GM12872 (cell line): ENCODE measurements at regions not wholly inside any gene's neighbourhood (a gene's known extent, or its start where the extent isn't known, plus 50 kb on each side); places are given as distances from the start of the nearest gene placed in this dataset.

Experiments
- TF ChIP-seq, protein P1 (sequence below): IDR thresholded peaks from 3 replicates; pipeline ENCODE4 v1.5.1; 2011; ENCODE audit warnings: low read depth, mild to moderate bottlenecking, low read length, moderate library complexity; ENCODE audit not compliant: insufficient read depth

DNA sequence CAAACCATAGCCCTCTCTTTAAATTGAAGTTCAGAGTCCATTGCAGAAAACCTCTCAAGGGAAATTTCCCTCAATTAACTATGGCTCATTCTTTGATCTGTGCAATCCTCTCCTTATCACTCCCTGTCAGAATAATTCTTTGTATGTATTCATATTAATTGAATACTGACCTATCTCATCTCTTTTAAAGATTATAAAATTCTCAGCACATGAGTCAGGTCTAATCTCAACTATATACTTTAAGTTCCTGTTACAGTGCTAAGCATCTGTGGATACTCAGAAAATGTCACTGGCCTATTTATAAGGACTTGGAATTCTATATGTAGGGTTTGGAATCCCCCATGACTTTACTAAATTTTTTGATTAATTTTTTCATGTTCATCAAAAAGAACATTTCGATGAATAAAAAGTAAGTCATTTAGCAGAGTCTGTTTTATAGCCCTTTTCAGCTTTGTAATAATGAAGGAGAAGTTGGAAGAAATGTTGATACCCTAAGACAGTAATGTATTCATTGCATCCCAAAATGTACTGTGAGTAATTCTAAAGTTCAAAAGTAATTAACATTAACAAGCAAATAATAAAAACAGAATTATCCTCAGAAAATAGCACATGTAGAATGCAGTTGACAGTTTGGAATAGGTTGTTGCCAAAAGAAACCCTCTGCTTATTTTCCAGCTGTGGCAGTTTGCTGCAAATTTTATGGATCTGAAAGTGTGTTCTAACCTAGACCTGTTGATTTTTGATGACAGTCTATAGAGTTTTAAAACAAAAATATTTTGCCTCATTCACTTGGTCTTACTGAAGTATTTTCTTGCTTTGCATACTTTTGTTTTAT is 503.4 kb upstream of the CBLB start:
- TF ChIP-seq, protein P1, sequence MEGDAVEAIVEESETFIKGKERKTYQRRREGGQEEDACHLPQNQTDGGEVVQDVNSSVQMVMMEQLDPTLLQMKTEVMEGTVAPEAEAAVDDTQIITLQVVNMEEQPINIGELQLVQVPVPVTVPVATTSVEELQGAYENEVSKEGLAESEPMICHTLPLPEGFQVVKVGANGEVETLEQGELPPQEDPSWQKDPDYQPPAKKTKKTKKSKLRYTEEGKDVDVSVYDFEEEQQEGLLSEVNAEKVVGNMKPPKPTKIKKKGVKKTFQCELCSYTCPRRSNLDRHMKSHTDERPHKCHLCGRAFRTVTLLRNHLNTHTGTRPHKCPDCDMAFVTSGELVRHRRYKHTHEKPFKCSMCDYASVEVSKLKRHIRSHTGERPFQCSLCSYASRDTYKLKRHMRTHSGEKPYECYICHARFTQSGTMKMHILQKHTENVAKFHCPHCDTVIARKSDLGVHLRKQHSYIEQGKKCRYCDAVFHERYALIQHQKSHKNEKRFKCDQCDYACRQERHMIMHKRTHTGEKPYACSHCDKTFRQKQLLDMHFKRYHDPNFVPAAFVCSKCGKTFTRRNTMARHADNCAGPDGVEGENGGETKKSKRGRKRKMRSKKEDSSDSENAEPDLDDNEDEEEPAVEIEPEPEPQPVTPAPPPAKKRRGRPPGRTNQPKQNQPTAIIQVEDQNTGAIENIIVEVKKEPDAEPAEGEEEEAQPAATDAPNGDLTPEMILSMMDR: no peak

GRCh38 chr3:106372806-106373190 is 504.0 kb upstream of the CBLB start:
- TF ChIP-seq, protein P1: no peak

DNA sequence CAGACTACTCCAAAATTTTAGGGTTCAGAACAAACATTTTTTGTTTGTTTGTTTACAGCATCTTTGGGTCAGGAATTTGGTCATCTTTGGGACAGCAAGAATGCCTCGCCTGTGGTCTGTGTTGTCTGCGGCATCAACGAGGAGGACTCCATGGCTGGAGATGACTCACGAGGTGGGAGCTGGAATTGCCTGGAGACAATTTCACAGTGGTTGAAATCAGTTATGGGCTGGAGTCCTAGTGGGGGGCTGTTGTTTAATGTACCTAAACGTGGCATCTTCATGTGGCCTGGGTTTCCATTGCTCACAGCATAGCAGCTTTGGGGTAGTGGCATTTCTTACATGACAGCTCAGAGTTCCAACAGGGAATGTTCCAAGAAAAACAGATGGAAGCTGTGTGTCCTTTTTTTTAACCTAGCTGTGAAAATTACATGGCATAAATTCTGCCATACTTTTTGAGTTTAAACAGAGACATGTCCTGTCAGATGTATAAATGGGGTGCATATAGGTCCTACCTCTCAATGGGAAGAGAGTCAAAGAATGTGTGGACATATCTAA is 507.3 kb upstream of the CBLB start:
- TF ChIP-seq, protein P1: no peak

DNA sequence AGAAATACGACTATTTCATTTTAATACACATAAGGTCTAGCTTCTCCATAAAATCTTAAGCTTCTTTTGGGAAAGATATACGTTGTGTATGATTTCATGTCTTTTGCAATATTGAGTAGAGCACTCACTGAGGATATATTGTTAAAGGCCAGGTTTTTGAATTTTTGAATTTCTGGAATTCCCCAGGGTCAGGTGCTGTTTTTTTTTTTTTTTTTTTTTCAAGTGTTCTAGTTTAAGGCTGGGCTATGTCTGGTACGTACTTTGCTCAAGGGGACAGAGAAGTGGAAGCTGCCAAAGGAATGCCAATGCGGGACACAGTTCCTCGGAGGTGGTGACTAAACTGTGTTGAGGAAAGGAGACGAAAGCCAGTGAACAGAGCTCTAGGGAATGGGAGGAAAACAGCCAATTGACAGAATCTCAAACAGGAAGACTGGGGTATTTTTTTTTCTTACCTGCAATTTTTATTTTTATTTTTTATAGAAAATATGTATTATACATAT is 510.5 kb upstream of the CBLB start:
- TF ChIP-seq, protein P1: no peak

GRCh38 chr3:106380232-106380631 is 511.4 kb upstream of the CBLB start:
- TF ChIP-seq, protein P1: no peak

- TF ChIP-seq, protein P1: no peak
Measured at GRCh38 chr3:106381286-106381938, 512.6 kb upstream of the CBLB start.

DNA sequence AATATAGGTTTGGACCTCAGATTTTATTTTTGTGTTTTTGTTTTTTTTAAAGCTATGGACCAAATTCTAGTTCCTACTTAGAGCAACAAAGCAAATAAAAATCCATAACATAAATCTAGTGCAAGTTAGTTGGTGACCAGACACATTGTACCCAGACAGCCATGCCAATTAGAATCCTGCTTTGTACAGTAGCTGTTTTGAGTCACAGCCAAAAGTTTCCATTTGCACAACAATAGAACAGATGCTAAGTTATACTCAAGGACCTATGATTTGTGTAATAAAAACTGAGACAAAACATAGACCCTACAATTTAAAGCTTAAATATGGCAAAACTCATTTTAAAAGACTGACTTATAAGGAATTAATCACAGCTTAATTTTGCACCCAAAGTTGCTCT is 513.1 kb upstream of the CBLB start:
- TF ChIP-seq, protein P1: no peak
